HL-60 (cell line): ENCODE measurements at regions not wholly inside any gene's neighbourhood (a gene's known extent, or its start where the extent isn't known, plus 50 kb on each side); places are given as distances from the start of the nearest gene placed in this dataset.

Experiments used
- DNase-seq, 2 experiments: peaks; one replicate each; pipeline ENCODE4 v3.0.0-alpha.2; 2010 to 2020; ENCODE audit warnings: low read depth in 1 of 2, low spot score in 1 of 2
- H3K27ac ChIP-seq: fragments of 250-450 bp; sonication (Bioruptor Pico); replicated peaks from 2 replicates; pipeline ENCODE4 v1.5.1; 2020; ENCODE audit warnings: mild to moderate bottlenecking, moderate library complexity
- H3K27me3 ChIP-seq: fragments of 250-450 bp; sonication (Bioruptor Pico); 2 replicates; pipeline ENCODE4 v1.5.1; 2021; ENCODE audit warnings: mild to moderate bottlenecking, moderate library complexity; ENCODE audit not compliant: insufficient read depth, poor library complexity, severe bottlenecking
- H3K4me3 ChIP-seq: replicated peaks from 2 replicates; pipeline ENCODE4 v1.5.1; 2011; ENCODE audit warnings: mild to moderate bottlenecking, control low read depth, low read length; ENCODE audit not compliant: insufficient read depth
- GABPA ChIP-seq: IDR thresholded peaks from 2 replicates; pipeline ENCODE4 v1.6.1; 2012; ENCODE audit warnings: low read depth
- POLR2AphosphoS5 ChIP-seq: IDR thresholded peaks from 2 replicates; pipeline ENCODE4 v1.6.1; 2012; ENCODE audit warnings: low read depth
- SPI1 ChIP-seq: IDR thresholded peaks from 2 replicates; pipeline ENCODE4 v1.6.1; 2012; ENCODE audit warnings: low read depth, mild to moderate bottlenecking, borderline replicate concordance
- TF ChIP-seq, protein P1 (sequence below): IDR thresholded peaks from 2 replicates; pipeline ENCODE4 v1.6.1; 2012; ENCODE audit warnings: low read depth; ENCODE audit not compliant: insufficient replicate concordance
- TF ChIP-seq, protein P2 (sequence below): IDR thresholded peaks from one replicate; pipeline ENCODE4 v1.5.1; 2011; ENCODE audit warnings: low read length, control low read depth, inconsistent platforms; ENCODE audit not compliant: insufficient read depth

DNA sequence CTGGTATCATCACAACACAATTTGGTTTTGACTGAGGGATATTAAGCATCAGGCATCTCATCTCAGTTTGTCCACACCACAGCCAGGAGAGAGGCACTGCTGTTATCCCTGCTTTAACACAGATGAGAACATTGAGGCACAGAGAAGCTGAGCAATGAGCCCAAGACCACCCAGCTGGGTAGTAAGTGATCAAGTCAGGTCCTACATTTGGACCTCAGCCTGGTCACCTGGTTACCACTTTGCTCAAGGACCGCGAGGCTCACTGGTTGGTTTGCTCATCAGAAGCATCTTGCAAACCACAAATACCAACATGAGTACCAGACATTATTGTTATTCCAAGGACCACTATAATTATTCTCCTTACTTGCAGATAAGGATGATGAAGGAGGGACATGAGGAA, 245.5 kb downstream of the CBLN1 start:
- TF ChIP-seq SPI1 (no peak), GABPA (no peak), POLR2AphosphoS5 (no peak)
- TF ChIP-seq, protein P1, sequence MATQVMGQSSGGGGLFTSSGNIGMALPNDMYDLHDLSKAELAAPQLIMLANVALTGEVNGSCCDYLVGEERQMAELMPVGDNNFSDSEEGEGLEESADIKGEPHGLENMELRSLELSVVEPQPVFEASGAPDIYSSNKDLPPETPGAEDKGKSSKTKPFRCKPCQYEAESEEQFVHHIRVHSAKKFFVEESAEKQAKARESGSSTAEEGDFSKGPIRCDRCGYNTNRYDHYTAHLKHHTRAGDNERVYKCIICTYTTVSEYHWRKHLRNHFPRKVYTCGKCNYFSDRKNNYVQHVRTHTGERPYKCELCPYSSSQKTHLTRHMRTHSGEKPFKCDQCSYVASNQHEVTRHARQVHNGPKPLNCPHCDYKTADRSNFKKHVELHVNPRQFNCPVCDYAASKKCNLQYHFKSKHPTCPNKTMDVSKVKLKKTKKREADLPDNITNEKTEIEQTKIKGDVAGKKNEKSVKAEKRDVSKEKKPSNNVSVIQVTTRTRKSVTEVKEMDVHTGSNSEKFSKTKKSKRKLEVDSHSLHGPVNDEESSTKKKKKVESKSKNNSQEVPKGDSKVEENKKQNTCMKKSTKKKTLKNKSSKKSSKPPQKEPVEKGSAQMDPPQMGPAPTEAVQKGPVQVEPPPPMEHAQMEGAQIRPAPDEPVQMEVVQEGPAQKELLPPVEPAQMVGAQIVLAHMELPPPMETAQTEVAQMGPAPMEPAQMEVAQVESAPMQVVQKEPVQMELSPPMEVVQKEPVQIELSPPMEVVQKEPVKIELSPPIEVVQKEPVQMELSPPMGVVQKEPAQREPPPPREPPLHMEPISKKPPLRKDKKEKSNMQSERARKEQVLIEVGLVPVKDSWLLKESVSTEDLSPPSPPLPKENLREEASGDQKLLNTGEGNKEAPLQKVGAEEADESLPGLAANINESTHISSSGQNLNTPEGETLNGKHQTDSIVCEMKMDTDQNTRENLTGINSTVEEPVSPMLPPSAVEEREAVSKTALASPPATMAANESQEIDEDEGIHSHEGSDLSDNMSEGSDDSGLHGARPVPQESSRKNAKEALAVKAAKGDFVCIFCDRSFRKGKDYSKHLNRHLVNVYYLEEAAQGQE, result no peak
- TF ChIP-seq, protein P2, sequence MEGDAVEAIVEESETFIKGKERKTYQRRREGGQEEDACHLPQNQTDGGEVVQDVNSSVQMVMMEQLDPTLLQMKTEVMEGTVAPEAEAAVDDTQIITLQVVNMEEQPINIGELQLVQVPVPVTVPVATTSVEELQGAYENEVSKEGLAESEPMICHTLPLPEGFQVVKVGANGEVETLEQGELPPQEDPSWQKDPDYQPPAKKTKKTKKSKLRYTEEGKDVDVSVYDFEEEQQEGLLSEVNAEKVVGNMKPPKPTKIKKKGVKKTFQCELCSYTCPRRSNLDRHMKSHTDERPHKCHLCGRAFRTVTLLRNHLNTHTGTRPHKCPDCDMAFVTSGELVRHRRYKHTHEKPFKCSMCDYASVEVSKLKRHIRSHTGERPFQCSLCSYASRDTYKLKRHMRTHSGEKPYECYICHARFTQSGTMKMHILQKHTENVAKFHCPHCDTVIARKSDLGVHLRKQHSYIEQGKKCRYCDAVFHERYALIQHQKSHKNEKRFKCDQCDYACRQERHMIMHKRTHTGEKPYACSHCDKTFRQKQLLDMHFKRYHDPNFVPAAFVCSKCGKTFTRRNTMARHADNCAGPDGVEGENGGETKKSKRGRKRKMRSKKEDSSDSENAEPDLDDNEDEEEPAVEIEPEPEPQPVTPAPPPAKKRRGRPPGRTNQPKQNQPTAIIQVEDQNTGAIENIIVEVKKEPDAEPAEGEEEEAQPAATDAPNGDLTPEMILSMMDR, result no peak
- Histone ChIP-seq H3K27me3 (no peaks in the 10 kb centered on the region), H3K4me3 (no peak overlapping the region), H3K27ac (no peak overlapping the region)
- DNase-seq, result no peak

DNA sequence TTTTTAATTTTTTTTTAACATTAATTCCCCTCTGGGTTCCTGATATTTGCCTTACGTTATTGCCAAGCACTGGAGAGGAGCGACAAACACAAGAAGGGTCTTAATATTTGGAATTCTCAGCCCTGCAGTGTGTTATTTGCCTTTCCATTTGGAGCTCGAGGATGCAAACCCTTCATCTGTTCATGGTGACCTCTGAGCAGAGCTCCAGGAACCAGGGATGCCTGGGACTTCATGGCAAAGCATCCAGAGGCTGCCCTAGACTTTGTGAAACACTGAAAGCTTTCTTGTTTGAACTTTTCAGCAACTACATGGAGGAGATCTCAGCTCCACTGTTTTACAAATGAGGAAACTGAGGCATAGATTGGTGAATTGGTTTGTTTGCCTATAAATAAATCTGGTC, 254.2 kb downstream of the CBLN1 start:
- TF ChIP-seq SPI1 (no peak), GABPA (no peak), POLR2AphosphoS5 (no peak)
- TF ChIP-seq, protein P2, result no peak
- TF ChIP-seq, protein P1, result no peak
- H3K4me3 ChIP-seq, result no peak overlapping the region
- H3K27ac ChIP-seq, result no peak overlapping the region
- no peaks in the 10 kb centered on the region for H3K27me3 ChIP-seq
- DNase-seq, result no peak

DNA sequence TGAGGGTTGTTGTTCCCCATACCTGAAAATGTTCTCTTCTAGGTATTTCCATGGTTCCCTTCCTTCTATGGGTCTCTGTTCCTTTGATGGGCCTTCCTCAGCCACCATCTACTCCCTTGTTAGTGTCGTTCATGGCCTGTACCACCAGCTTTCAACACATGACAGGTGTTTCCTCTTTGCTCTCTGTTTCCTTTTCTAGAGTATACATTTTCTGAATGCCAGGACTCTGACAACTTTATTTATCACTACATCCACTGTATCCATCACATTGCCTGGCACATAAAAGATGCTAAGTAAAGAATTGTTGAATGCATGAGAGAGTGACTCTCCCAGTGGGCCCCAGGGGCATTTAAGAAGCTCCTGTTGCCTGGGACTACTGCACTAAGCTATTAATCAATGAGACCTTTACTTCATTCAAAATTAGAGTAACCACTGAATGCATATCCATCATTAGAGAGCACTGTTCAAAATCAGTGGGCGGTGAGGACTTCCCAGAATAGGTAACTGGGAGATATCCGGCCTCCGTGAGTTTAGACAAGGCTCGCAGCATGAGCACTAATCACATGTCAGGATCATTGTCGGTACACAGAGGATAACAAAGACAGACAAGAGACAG, 255.0 kb downstream of the CBLN1 start:
- no peaks in the 10 kb centered on the region for H3K27me3 ChIP-seq
- H3K27ac ChIP-seq, result no peak overlapping the region
- no peak for TF ChIP-seq GABPA
- TF ChIP-seq, protein P1, result no peak
- no peak for TF ChIP-seq POLR2AphosphoS5
- TF ChIP-seq SPI1, result no peak
- TF ChIP-seq, protein P2, result no peak
- no peak overlapping the region for H3K4me3 ChIP-seq
- DNase-seq, result no peak
